Astrocyte (in vitro differentiated cells and primary cell): ENCODE measurements at regions not wholly inside any gene's neighbourhood (a gene's known extent, or its start where the extent isn't known, plus 50 kb on each side); places are given as distances from the start of the nearest gene placed in this dataset.

ENCODE experiments used
- DNase-seq: peaks from one replicate; pipeline ENCODE4 v3.0.0-alpha.2; 2010; ENCODE audit warnings: low read depth
- FAIRE-seq: peaks from 2 replicates; lab custom pipeline; 2011; peaks lifted over from hg19 to GRCh38; lab: Jason Lieb, UNC
- H2AFZ ChIP-seq: 2 replicates; pipeline ENCODE4 v1.6.0; 2012; ENCODE audit warnings: low read depth, low read length, inconsistent platforms
- H3K27ac ChIP-seq: 2 replicates; pipeline ENCODE4 v1.5.1; 2011; ENCODE audit warnings: low read depth, low read length, inconsistent platforms
- H3K27me3 ChIP-seq: 2 replicates; pipeline ENCODE4 v1.6.0; 2011; ENCODE audit warnings: low read length, inconsistent platforms; ENCODE audit not compliant: insufficient read depth
- H3K36me3 ChIP-seq: 2 replicates; pipeline ENCODE4 v1.5.1; 2011; ENCODE audit warnings: low read length, inconsistent platforms; ENCODE audit not compliant: insufficient read depth
- H3K4me1 ChIP-seq: 2 replicates; pipeline ENCODE4 v1.5.1; 2011; ENCODE audit warnings: low read length, inconsistent platforms; ENCODE audit not compliant: insufficient read depth
- H3K4me2 ChIP-seq: 2 replicates; pipeline ENCODE4 v1.6.0; 2012; ENCODE audit warnings: low read length, inconsistent platforms
- H3K4me3 ChIP-seq: 2 replicates; pipeline ENCODE4 v1.5.1; 2011; ENCODE audit warnings: low read depth, mild to moderate bottlenecking, low read length, inconsistent platforms; ENCODE audit not compliant: insufficient read depth
- H3K79me2 ChIP-seq: 2 replicates; pipeline ENCODE4 v1.6.0; 2012; ENCODE audit warnings: mild to moderate bottlenecking, low read length, inconsistent platforms; ENCODE audit not compliant: insufficient read depth
- H3K9ac ChIP-seq: 2 replicates; pipeline ENCODE4 v1.6.0; 2012; ENCODE audit warnings: mild to moderate bottlenecking, low read length, inconsistent platforms
- H3K9me3 ChIP-seq: 2 replicates; pipeline ENCODE4 v1.5.1; 2012; ENCODE audit warnings: low read depth, mild to moderate bottlenecking, low read length, inconsistent platforms; ENCODE audit not compliant: insufficient read depth
- H4K20me1 ChIP-seq: 2 replicates; pipeline ENCODE4 v1.6.0; 2012; ENCODE audit warnings: low read length, inconsistent platforms; ENCODE audit not compliant: insufficient read depth
- H3K27ac Mint-ChIP-seq: one replicate; pipeline ENCODE4 v1.8.0; 2021; ENCODE audit warnings: mild to moderate bottlenecking, mixed read lengths; ENCODE audit not compliant: unreplicated experiment
- H3K27me3 Mint-ChIP-seq: one replicate; pipeline ENCODE4 v1.8.0; 2021; ENCODE audit warnings: low read depth, mixed read lengths; ENCODE audit not compliant: unreplicated experiment
- H3K36me3 Mint-ChIP-seq: one replicate; pipeline ENCODE4 v1.8.0; 2021; ENCODE audit warnings: low read depth, mixed read lengths; ENCODE audit not compliant: unreplicated experiment
- H3K4me1 Mint-ChIP-seq: one replicate; pipeline ENCODE4 v1.8.0; 2021; ENCODE audit warnings: low read depth, mixed read lengths; ENCODE audit not compliant: unreplicated experiment
- H3K4me3 Mint-ChIP-seq: one replicate; pipeline ENCODE4 v1.8.0; 2021; ENCODE audit warnings: mild to moderate bottlenecking, moderate library complexity, mixed read lengths; ENCODE audit not compliant: unreplicated experiment
- H3K9me3 Mint-ChIP-seq: one replicate; pipeline ENCODE4 v1.8.0; 2021; ENCODE audit warnings: mild to moderate bottlenecking, mixed read lengths; ENCODE audit not compliant: unreplicated experiment
- CTCF ChIP-seq: IDR thresholded peaks from 2 replicates; pipeline ENCODE4 v1.5.1; 2011; ENCODE audit warnings: low read depth, mild to moderate bottlenecking, inconsistent platforms, low read length, moderate library complexity; ENCODE audit not compliant: insufficient read depth
- EZH2 ChIP-seq: IDR thresholded peaks from 2 replicates; pipeline ENCODE4 v1.6.1; 2012; ENCODE audit warnings: mild to moderate bottlenecking, low read length, inconsistent platforms; ENCODE audit not compliant: insufficient read depth

- H3K27ac ChIP-seq = no peak overlapping the region
- no peaks in the 10 kb centered on the region for H3K36me3 ChIP-seq
- H3K4me1 ChIP-seq = peaks cover 8% of the 10 kb centered on the region
- Mint-ChIP-seq H3K4me1 (peaks cover 23% of the 10 kb centered on the region), H3K9me3 (no peaks in the 10 kb centered on the region), H3K4me3 (no peak overlapping the region), H3K36me3 (peaks cover 1% of the 10 kb centered on the region), H3K27me3 (peaks cover 3% of the 10 kb centered on the region), H3K27ac (no peak overlapping the region)
- H3K4me2 ChIP-seq = no peak overlapping the region
- no peaks in the 10 kb centered on the region for H3K79me2 ChIP-seq
- no peak for FAIRE-seq
- H3K9ac ChIP-seq = no peak overlapping the region
- H2AFZ ChIP-seq = no peak overlapping the region
- H3K9me3 ChIP-seq = no peaks in the 10 kb centered on the region
- no peak for TF ChIP-seq CTCF
- no peak for TF ChIP-seq EZH2
- H3K4me3 ChIP-seq = no peak overlapping the region
- no peak for DNase-seq
- H4K20me1 ChIP-seq = no peaks in the 10 kb centered on the region
- no peaks in the 10 kb centered on the region for H3K27me3 ChIP-seq
Measured at GRCh38 chr9:105146677-105147076, 97.8 kb upstream of the SLC44A1 start.

- DNase-seq = no peak
- no peak for TF ChIP-seq EZH2
- TF ChIP-seq CTCF = no peak
- Histone ChIP-seq H3K4me2 (no peak overlapping the region), H3K27me3 (no peaks in the 10 kb centered on the region), H3K9ac (no peak overlapping the region), H3K4me1 (peaks cover 10% of the 10 kb centered on the region), H3K79me2 (no peaks in the 10 kb centered on the region), H3K9me3 (no peaks in the 10 kb centered on the region), H3K4me3 (no peak overlapping the region), H3K36me3 (no peaks in the 10 kb centered on the region), H4K20me1 (no peaks in the 10 kb centered on the region), H2AFZ (no peak overlapping the region), H3K27ac (no peak overlapping the region)
- Mint-ChIP-seq H3K27me3 (peaks cover 3% of the 10 kb centered on the region), H3K27ac (no peak overlapping the region), H3K9me3 (no peaks in the 10 kb centered on the region), H3K4me1 (peaks cover 18% of the 10 kb centered on the region), H3K4me3 (no peak overlapping the region), H3K36me3 (peaks cover 1% of the 10 kb centered on the region)
- FAIRE-seq = no peak
Measured at GRCh38 chr9:105147110-105147871, 97.2 kb upstream of the SLC44A1 start.

- no peak overlapping the region for H3K27ac Mint-ChIP-seq
- H3K9me3 Mint-ChIP-seq = no peaks in the 10 kb centered on the region
Measured at GRCh38 chr9:105148328-105149006, 96.0 kb upstream of the SLC44A1 start.

More at GRCh38 chr9:105148328-105149006, 96.0 kb upstream of the SLC44A1 start:
- Mint-ChIP-seq H3K27me3 (peaks cover 3% of the 10 kb centered on the region), H3K4me3 (no peak overlapping the region), H3K4me1 (peaks cover 11% of the 10 kb centered on the region), H3K36me3 (no peaks in the 10 kb centered on the region)
- Histone ChIP-seq H3K4me3 (no peak overlapping the region), H3K4me1 (peaks cover 10% of the 10 kb centered on the region), H3K36me3 (no peaks in the 10 kb centered on the region), H3K9me3 (no peaks in the 10 kb centered on the region), H3K4me2 (no peak overlapping the region), H3K27ac (no peak overlapping the region), H2AFZ (no peak overlapping the region), H4K20me1 (no peaks in the 10 kb centered on the region), H3K9ac (no peak overlapping the region), H3K79me2 (no peaks in the 10 kb centered on the region), H3K27me3 (no peaks in the 10 kb centered on the region)
- no peak for DNase-seq
- TF ChIP-seq CTCF = no peak
- no peak for TF ChIP-seq EZH2
- no peak for FAIRE-seq
